HEK293T (cell line): ENCODE measurements at regions not wholly inside any gene's neighbourhood (a gene's known extent, or its start where the extent isn't known, plus 50 kb on each side); places are given as distances from the start of the nearest gene placed in this dataset.

Source experiments
- CTCF ChIA-PET: fragments of 350-600 bp; formaldehyde crosslinking; extraction: SDS; loops from one replicate; lab custom pipeline; 2021; ENCODE audit warnings: antibody characterized with exemption, inconsistent platforms; lab: Yijun Ruan, JAX
- POLR2A ChIA-PET: fragments of 350-600 bp; formaldehyde crosslinking; extraction: SDS; loops from one replicate; lab custom pipeline; 2020; ENCODE audit warnings: antibody characterized with exemption, inconsistent platforms; lab: Yijun Ruan, JAX
- DNase-seq: peaks from one replicate; pipeline ENCODE4 v3.0.0; 2012; ENCODE audit warnings: mixed read lengths; ENCODE audit errors: extremely low spot score
- ARNT ChIP-seq: fragments of 450-650 bp; IDR thresholded peaks from 2 replicates; pipeline ENCODE4 v1.6.1; 2017; ENCODE audit warnings: mild to moderate bottlenecking
- BHLHE40 ChIP-seq: fragments of 450-650 bp; IDR thresholded peaks from 2 replicates; pipeline ENCODE4 v1.6.1; 2016; ENCODE audit warnings: mild to moderate bottlenecking, moderate library complexity, borderline replicate concordance
- CTBP1 ChIP-seq: fragments of 450-650 bp; IDR thresholded peaks from 2 replicates; pipeline ENCODE4 v1.6.1; 2016; ENCODE audit warnings: borderline replicate concordance
- ELF4 ChIP-seq: fragments of 450-650 bp; IDR thresholded peaks from 2 replicates; pipeline ENCODE4 v1.6.1; 2017; ENCODE audit warnings: antibody characterized with exemption
- FOXA1 ChIP-seq: fragments of 450-650 bp; IDR thresholded peaks from 2 replicates; pipeline ENCODE4 v1.6.1; 2016; ENCODE audit warnings: mild to moderate bottlenecking
- FOXK2 ChIP-seq: fragments of 450-650 bp; IDR thresholded peaks from 2 replicates; pipeline ENCODE4 v1.6.1; 2016; ENCODE audit warnings: mild to moderate bottlenecking
- FOXM1 ChIP-seq: fragments of 450-650 bp; IDR thresholded peaks from 2 replicates; pipeline ENCODE4 v1.6.1; 2017; ENCODE audit warnings: mild to moderate bottlenecking, borderline replicate concordance
- HDGF ChIP-seq: fragments of 450-650 bp; IDR thresholded peaks from 2 replicates; pipeline ENCODE4 v1.6.1; 2017; ENCODE audit warnings: antibody characterized with exemption, borderline replicate concordance
- L3MBTL2 ChIP-seq: fragments of 450-650 bp; conservative IDR thresholded peaks from 2 replicates; pipeline ENCODE4 v1.6.1; 2016; ENCODE audit warnings: mild to moderate bottlenecking
- LEF1 ChIP-seq: fragments of 450-650 bp; IDR thresholded peaks from 2 replicates; pipeline ENCODE4 v1.6.1; 2017; ENCODE audit warnings: mild to moderate bottlenecking, borderline replicate concordance
- NFRKB ChIP-seq: fragments of 450-650 bp; IDR thresholded peaks from 2 replicates; pipeline ENCODE4 v1.6.1; 2016; ENCODE audit warnings: mild to moderate bottlenecking, moderate library complexity
- SP1 ChIP-seq: fragments of 450-650 bp; IDR thresholded peaks from 2 replicates; pipeline ENCODE4 v1.6.1; 2017
- SUZ12 ChIP-seq: fragments of 450-650 bp; IDR thresholded peaks from 2 replicates; pipeline ENCODE4 v1.6.1; 2016; ENCODE audit warnings: mild to moderate bottlenecking
- TARDBP ChIP-seq: fragments of 450-650 bp; IDR thresholded peaks from 2 replicates; pipeline ENCODE4 v1.6.1; 2016
- ZNF384 ChIP-seq: fragments of 450-650 bp; IDR thresholded peaks from 2 replicates; pipeline ENCODE4 v1.6.1; 2016
- TF ChIP-seq, protein P1 (sequence below): fragments of 450-650 bp; IDR thresholded peaks from 2 replicates; pipeline ENCODE4 v1.6.1; 2016

DNA sequence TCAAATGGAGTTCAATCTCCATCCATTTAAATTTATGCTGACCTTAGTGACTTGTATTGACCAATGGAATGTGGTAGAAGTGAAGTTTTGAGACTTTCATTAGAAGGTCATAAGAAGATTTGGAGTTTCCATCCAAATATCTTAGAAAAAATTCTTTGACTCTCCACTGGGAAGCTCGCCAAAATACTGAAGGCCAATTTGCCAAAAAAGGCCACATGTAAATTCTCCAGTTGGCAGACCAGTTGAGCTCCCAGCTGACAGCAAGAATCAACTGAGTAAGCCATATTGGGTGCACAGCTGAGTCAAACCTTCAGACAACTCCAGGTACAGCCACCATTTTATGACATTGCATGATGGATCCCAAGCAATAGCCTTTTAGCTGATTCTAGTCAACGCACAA is 228.3 kb upstream of the SETBP1 start:
- DNase-seq = no peak
- ChIA-PET CTCF (no interaction called here), POLR2A (no interaction called here)
- TF ChIP-seq, protein P1, sequence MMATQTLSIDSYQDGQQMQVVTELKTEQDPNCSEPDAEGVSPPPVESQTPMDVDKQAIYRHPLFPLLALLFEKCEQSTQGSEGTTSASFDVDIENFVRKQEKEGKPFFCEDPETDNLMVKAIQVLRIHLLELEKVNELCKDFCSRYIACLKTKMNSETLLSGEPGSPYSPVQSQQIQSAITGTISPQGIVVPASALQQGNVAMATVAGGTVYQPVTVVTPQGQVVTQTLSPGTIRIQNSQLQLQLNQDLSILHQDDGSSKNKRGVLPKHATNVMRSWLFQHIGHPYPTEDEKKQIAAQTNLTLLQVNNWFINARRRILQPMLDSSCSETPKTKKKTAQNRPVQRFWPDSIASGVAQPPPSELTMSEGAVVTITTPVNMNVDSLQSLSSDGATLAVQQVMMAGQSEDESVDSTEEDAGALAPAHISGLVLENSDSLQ = no peak
- TF ChIP-seq NFRKB (no peak), ELF4 (no peak)

DNA sequence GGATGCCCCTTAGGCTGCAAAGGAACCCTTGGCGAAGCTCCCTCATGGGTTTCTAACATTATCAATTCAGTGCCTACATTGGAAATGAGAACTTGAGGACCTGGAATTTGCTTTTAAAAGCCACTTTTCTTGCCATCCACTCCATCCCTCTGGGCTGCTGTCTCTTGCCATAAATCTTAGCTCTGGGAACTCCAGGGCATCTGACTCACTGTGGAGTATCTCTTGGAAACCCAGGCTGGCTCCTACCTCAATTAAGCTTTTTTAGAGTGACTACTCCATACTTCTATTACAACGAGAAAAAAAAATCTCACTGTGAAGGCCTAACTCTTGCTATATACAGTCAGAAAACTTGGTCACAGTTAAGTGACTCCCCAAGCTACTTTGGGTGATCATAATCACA is 227.2 kb upstream of the SETBP1 start:
- no peak for DNase-seq
- ChIA-PET CTCF (no interaction called here), POLR2A (no interaction called here)
- TF ChIP-seq SUZ12 (no peak), LEF1 (no peak), FOXK2 (no peak), BHLHE40 (no peak), ELF4 (no peak), ZNF384 (no peak), FOXA1 (no peak), FOXM1 (no peak), TARDBP (no peak), L3MBTL2 (no peak)

DNA sequence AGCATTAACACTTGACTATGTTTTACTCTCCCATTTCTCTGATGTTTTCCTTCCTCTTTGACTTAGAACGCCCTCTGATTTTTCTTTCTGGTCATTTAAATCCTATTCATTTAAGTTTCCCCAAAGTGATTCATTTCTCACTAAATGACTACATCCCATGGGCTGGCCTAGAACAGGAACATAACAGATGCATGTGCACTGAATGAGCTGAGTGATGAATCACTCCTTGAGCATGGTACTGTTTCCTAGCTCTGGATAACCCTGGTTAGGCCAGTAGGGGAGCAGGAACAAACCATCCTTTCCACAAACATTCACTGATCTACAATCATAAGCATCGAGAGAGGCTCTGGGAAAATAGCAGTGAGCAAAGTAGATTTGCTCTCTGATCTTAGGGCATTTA is 221.9 kb upstream of the SETBP1 start:
- no peak for DNase-seq
- TF ChIP-seq LEF1 (no peak), FOXM1 (no peak), FOXA1 (no peak)
- POLR2A ChIA-PET = no interaction called here
- CTCF ChIA-PET = no interaction called here

DNA sequence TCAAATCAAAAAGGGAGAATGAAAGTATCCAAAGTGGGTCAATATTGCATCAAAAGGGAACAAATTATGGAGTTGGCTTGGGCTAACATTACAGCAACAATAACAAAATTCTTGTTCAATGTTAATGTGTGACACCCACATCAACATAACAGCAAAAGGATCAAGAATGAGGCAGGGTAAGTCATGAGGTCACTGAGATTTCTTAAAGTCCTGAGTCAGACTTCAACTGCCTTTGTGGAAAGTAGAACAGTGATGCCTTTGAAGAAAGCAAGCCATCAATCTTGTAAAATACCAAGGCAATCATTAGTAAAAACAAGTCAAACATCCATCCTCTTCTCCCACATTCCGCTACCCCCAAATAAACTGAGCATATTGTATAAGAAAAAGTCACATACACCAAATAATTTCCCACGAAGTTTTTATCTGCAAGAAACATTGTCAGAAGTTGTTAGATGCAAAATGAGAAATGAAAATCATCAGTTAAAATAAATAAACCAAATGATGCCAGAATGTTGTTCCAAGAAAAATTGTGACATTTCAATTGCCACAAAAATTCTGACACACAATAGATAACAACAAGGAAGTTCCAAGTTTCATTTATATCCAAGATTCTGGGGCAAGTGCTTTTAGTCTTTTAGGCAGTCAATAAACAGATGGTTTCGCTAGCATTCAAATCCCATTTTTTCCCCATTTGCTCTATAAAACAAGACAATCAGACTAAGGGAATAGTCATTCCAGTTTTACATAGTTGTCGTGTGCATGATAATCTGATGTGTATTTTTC is 216.1 kb upstream of the SETBP1 start:
- ChIA-PET POLR2A (no interaction called here), CTCF (no interaction called here)
- TF ChIP-seq NFRKB = no peak
- TF ChIP-seq FOXM1 = no peak
- TF ChIP-seq BHLHE40 = no peak
- no peak for TF ChIP-seq FOXA1
- no peak for TF ChIP-seq TARDBP
- TF ChIP-seq ELF4 = no peak
- TF ChIP-seq HDGF = no peak
- TF ChIP-seq ARNT = no peak
- TF ChIP-seq LEF1 = no peak
- TF ChIP-seq L3MBTL2 = no peak
- no peak for TF ChIP-seq SP1
- no peak for TF ChIP-seq ZNF384
- TF ChIP-seq, protein P1 = no peak
- no peak for TF ChIP-seq SUZ12
- TF ChIP-seq CTBP1 = no peak
- TF ChIP-seq FOXK2 = no peak
- DNase-seq = no peak

DNA sequence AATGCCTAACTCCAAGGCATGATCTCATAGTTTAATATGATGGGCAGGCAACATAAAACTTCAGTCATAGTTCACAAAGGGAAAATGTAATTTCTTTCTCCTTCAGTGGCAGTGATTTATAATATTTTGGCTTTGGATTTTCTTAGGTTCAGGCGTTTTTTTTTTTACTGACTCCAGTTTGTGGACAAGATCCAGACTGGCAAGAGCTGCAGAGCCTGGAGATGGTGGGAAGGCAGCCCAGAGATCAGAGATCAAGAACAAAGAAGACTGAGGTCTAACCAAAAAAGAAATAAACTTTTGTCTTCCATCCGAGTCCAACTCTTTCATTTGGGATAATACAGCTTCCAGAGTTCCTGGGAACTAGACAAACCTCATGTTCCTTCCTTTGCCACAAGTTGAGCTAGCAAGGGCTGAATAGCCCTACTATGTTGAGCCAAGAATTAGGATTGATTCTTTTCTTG is 215.3 kb upstream of the SETBP1 start:
- ChIA-PET POLR2A (no interaction called here), CTCF (no interaction called here)
- no peak for TF ChIP-seq FOXM1
- no peak for DNase-seq

DNA sequence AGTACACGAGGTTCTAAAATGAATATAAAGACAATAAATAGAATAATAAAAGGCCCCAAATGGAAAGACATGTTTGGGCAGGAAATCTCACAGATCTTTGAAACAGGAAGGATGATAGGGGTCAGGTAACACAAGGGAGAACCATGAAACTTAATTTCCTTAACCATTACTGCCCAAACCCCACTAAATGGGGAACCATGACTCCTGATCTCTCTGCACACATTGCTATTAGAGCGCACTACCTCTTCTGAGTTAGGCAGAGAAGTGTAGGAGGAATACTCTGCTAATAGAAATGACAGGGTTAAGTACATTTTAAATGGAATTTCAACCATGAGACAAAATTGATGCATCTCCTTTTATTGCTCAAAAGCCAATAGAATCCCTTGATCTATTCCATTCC is 213.7 kb upstream of the SETBP1 start:
- CTCF ChIA-PET = no interaction called here
- DNase-seq = no peak
- POLR2A ChIA-PET = no interaction called here
- TF ChIP-seq ELF4 = no peak
- no peak for TF ChIP-seq FOXA1
- TF ChIP-seq, protein P1 = no peak

DNA sequence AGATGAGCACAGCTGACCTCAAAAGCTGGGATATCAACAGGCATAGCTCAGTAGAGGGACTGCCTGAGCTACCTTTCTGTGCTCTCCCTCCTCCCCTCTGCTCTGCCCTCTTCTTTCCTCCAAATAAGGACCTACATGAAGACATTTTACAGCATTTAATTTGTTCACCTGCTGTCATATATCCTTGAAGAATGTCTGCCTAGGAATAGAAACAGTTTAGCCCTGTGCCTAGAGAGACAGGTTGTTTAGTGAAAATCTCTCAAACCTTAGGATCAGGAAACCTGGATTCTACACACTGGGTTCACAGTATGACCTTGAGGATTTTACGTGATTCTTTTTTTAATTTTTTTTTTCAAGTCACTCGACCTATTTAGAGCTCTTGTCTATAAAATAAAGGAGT is 213.0 kb upstream of the SETBP1 start:
- DNase-seq = no peak
- POLR2A ChIA-PET = no interaction called here
- no peak for TF ChIP-seq FOXK2
- no peak for TF ChIP-seq CTBP1
- TF ChIP-seq LEF1 = no peak
- no peak for TF ChIP-seq ZNF384
- no peak for TF ChIP-seq TARDBP
- TF ChIP-seq L3MBTL2 = no peak
- TF ChIP-seq FOXA1 = no peak
- TF ChIP-seq BHLHE40 = no peak
- no peak for TF ChIP-seq ELF4
- TF ChIP-seq SP1 = no peak
- no peak for TF ChIP-seq HDGF
- TF ChIP-seq SUZ12 = no peak
- TF ChIP-seq, protein P1 = no peak
- TF ChIP-seq ARNT = no peak
- TF ChIP-seq FOXM1 = no peak
- CTCF ChIA-PET = no interaction called here
